ENCODE measurements at regions not wholly inside any gene's neighbourhood (a gene's known extent, or its start where the extent isn't known, plus 50 kb on each side); places are given as distances from the start of the nearest gene placed in this dataset.

DNA sequence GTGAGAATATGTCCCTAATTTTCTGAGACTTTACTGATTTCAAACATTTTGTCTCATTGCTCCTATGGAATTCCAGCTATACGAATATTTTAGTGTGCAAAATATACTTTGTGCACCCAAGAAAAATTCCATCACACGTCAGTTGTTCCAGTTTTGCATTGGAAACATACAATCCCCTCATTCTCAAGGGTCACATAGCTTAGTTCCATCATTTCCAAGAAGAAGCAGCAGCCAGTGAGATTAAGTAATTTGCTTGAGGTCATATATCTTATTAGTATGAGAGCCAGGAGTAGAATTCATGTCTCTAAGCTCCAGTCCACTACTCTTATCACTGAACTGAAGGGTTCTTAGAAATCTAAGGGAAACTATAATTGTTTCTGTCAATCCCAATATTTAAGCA is 746.7 kb upstream of the C9orf72 start:
- TF ChIP-seq, protein P1, sequence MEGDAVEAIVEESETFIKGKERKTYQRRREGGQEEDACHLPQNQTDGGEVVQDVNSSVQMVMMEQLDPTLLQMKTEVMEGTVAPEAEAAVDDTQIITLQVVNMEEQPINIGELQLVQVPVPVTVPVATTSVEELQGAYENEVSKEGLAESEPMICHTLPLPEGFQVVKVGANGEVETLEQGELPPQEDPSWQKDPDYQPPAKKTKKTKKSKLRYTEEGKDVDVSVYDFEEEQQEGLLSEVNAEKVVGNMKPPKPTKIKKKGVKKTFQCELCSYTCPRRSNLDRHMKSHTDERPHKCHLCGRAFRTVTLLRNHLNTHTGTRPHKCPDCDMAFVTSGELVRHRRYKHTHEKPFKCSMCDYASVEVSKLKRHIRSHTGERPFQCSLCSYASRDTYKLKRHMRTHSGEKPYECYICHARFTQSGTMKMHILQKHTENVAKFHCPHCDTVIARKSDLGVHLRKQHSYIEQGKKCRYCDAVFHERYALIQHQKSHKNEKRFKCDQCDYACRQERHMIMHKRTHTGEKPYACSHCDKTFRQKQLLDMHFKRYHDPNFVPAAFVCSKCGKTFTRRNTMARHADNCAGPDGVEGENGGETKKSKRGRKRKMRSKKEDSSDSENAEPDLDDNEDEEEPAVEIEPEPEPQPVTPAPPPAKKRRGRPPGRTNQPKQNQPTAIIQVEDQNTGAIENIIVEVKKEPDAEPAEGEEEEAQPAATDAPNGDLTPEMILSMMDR (IDR thresholded peaks at IDR 0.05) = no peak
- TF ChIP-seq POLR2A (IDR thresholded peaks at IDR 0.05) = no peak

Measured in testis (tissue), 2 donors.